SHP77 (cell line): ENCODE measurements at regions not wholly inside any gene's neighbourhood (a gene's known extent, or its start where the extent isn't known, plus 50 kb on each side); places are given as distances from the start of the nearest gene placed in this dataset.

Experiments used
- DNase-seq, 2 experiments: peaks; one replicate each; lab custom pipeline; 2025; lab: John Stamatoyannopoulos, UW

GRCh38 chr1:223052931-223053330, 90.1 kb downstream of the TLR5 start:
- DNase-seq, result no peak

- no peak for DNase-seq
These were observed 86.2 kb downstream of the TLR5 start for GRCh38 chr1:223056802-223057201.

- no peak for DNase-seq
These were observed 85.4 kb downstream of the TLR5 start for GRCh38 chr1:223057569-223058093.
